ENCODE measurements at regions not wholly inside any gene's neighbourhood (a gene's known extent, or its start where the extent isn't known, plus 50 kb on each side); places are given as distances from the start of the nearest gene placed in this dataset.

GRCh38 chr12:31206038-31206670, 119.8 kb downstream of the SINHCAF start:
- no peak for TF ChIP-seq OSR1 (CRISPR knock-in tag; IDR thresholded peaks at IDR 0.05)
- no peak for TF ChIP-seq ZNF70 (CRISPR knock-in tag; IDR thresholded peaks at IDR 0.05)
- no peak for TF ChIP-seq SNAI2 (CRISPR knock-in tag; IDR thresholded peaks at IDR 0.05)
- no peak for TF ChIP-seq CSRNP3 (CRISPR knock-in tag; IDR thresholded peaks at IDR 0.05)
- TF ChIP-seq PATZ1 (CRISPR knock-in tag; IDR thresholded peaks at IDR 0.05; ENCODE audit: borderline replicate concordance), result no peak
- no peak for TF ChIP-seq BACH2 (CRISPR knock-in tag; IDR thresholded peaks at IDR 0.05; ENCODE audit: borderline replicate concordance)
- no peak for TF ChIP-seq ISL1 (CRISPR knock-in tag; IDR thresholded peaks at IDR 0.05)
- no peak for TF ChIP-seq ZFP3 (CRISPR knock-in tag; IDR thresholded peaks at IDR 0.05)
- TF ChIP-seq TSHZ2 (CRISPR knock-in tag; IDR thresholded peaks at IDR 0.05), result no peak
- no peak for TF ChIP-seq ARNTL (CRISPR knock-in tag; IDR thresholded peaks at IDR 0.05; ENCODE audit: borderline replicate concordance, low read depth)
- peak; percentile 49; the same call in 2 of the 3 replicates for ATAC-seq

GRCh38 chr12:31207799-31208465, 118.0 kb downstream of the SINHCAF start:
- TF ChIP-seq TOX (CRISPR knock-in tag; IDR thresholded peaks at IDR 0.05; ENCODE audit: borderline replicate concordance) (no peak), ZC3H10 (CRISPR knock-in tag; IDR thresholded peaks at IDR 0.05) (no peak), CSDC2 (CRISPR knock-in tag; IDR thresholded peaks at IDR 0.05) (no peak), CSRNP3 (CRISPR knock-in tag; IDR thresholded peaks at IDR 0.05) (no peak), GLIS3 (CRISPR knock-in tag; IDR thresholded peaks at IDR 0.05) (no peak), ZNF70 (CRISPR knock-in tag; IDR thresholded peaks at IDR 0.05) (no peak), RARB (CRISPR knock-in tag; IDR thresholded peaks at IDR 0.05) (no peak)
- no peak for ATAC-seq

- TF ChIP-seq ZNF8 (CRISPR knock-in tag; IDR thresholded peaks at IDR 0.05) (no peak), TSHZ2 (CRISPR knock-in tag; IDR thresholded peaks at IDR 0.05) (no peak), ISL1 (CRISPR knock-in tag; IDR thresholded peaks at IDR 0.05) (no peak), ZC3H10 (CRISPR knock-in tag; IDR thresholded peaks at IDR 0.05) (no peak), ZNF70 (CRISPR knock-in tag; IDR thresholded peaks at IDR 0.05) (no peak), TCF4 (CRISPR knock-in tag; IDR thresholded peaks at IDR 0.05; ENCODE audit: borderline replicate concordance) (no peak), POU6F1 (CRISPR knock-in tag; IDR thresholded peaks at IDR 0.05; ENCODE audit: borderline replicate concordance, low read depth) (no peak), ZFP30 (CRISPR knock-in tag; IDR thresholded peaks at IDR 0.05) (no peak), BACH2 (CRISPR knock-in tag; IDR thresholded peaks at IDR 0.05; ENCODE audit: borderline replicate concordance) (no peak), CSDC2 (CRISPR knock-in tag; IDR thresholded peaks at IDR 0.05) (no peak), PPARA (CRISPR knock-in tag; IDR thresholded peaks at IDR 0.05; ENCODE audit: borderline replicate concordance) (no peak), CSRNP3 (CRISPR knock-in tag; IDR thresholded peaks at IDR 0.05) (no peak), GLIS3 (CRISPR knock-in tag; IDR thresholded peaks at IDR 0.05) (no peak), ZNF565 (CRISPR knock-in tag; conservative IDR thresholded peaks at IDR 0.05; ENCODE audit: low read depth) (no peak), RARB (CRISPR knock-in tag; IDR thresholded peaks at IDR 0.05) (no peak)
- no peak for ATAC-seq
These were observed 115.8 kb downstream of the SINHCAF start for GRCh38 chr12:31210104-31210503.

All from SK-N-SH treated with all-trans-retinoic acid at 6 μM for 48 hours (cell line).